CD14-positive monocyte (primary cell): ENCODE measurements at regions not wholly inside any gene's neighbourhood (a gene's known extent, or its start where the extent isn't known, plus 50 kb on each side); places are given as distances from the start of the nearest gene placed in this dataset.
"Not testable (repeated sequence)": the region's sequence is repeated elsewhere in the genome, so short reads cannot be mapped to it uniquely, and the experiment has no call there.

Source experiments
- DNase-seq, 3 donors: peaks; one replicate each; pipeline ENCODE4 v3.0.0-alpha.2; 2011 to 2022
- H2AFZ ChIP-seq: 2 replicates; pipeline ENCODE4 v1.6.0; 2012; ENCODE audit warnings: mild to moderate bottlenecking, low read depth, low read length, inconsistent platforms; ENCODE audit not compliant: insufficient read depth, poor library complexity, severe bottlenecking
- H3K27ac ChIP-seq, 2 donors: 1 replicate in 1 of 2; 2 replicates in 1 of 2; pipeline ENCODE4 v1.5.1; 2012 to 2013; ENCODE audit warnings: low read length in 2 of 2, control low read depth in 1 of 2, inconsistent platforms in 1 of 2, low read depth in 1 of 2, mild to moderate bottlenecking in 1 of 2
- H3K27me3 ChIP-seq, 2 donors: one replicate each; pipeline versions ENCODE4 v1.6.0 to v1.6.1; 2011 to 2013; ENCODE audit warnings: low read length in 2 of 2; ENCODE audit not compliant: control insufficient read depth in 2 of 2, insufficient read depth in 2 of 2
- H3K36me3 ChIP-seq, 2 donors: replicated peaks in 1 of 2; 1 replicate in 1 of 2; 2 replicates in 1 of 2; pipeline versions ENCODE4 v1.5.1 to v1.6.1; 2012 to 2013; ENCODE audit warnings: low read length in 2 of 2, control low read depth in 1 of 2, inconsistent platforms in 1 of 2, mild to moderate bottlenecking in 1 of 2; ENCODE audit not compliant: insufficient read depth in 2 of 2, control insufficient read depth in 1 of 2
- H3K4me1 ChIP-seq, 2 donors: 1 replicate in 1 of 2; 2 replicates in 1 of 2; pipeline versions ENCODE4 v1.5.1 to v1.6.1; 2012 to 2013; ENCODE audit warnings: low read length in 2 of 2, control low read depth in 1 of 2, inconsistent platforms in 1 of 2, mild to moderate bottlenecking in 1 of 2, moderate library complexity in 1 of 2; ENCODE audit not compliant: insufficient read depth in 2 of 2, control insufficient read depth in 1 of 2
- H3K4me2 ChIP-seq: replicated peaks from 2 replicates; pipeline ENCODE3; 2012; ENCODE audit warnings: low read length, moderate library complexity, mild to moderate bottlenecking; ENCODE audit not compliant: poor library complexity, severe bottlenecking; ENCODE audit errors: extremely low read depth
- H3K4me3 ChIP-seq, 3 experiments: fragments of 200-600 bp in 1 of 3; sonication (generic) in 1 of 3; replicated peaks in 1 of 3; 1 replicate in 2 of 3; 2 replicates in 1 of 3; pipeline ENCODE4 v1.5.1; 2011 to 2013; ENCODE audit warnings: low read length in 3 of 3, mild to moderate bottlenecking in 3 of 3, control low read depth in 2 of 3, low read depth in 2 of 3, inconsistent platforms in 1 of 3, moderate library complexity in 1 of 3
- H3K79me2 ChIP-seq: 2 replicates; pipeline ENCODE4 v1.6.0; 2012; ENCODE audit warnings: mild to moderate bottlenecking, control low read depth, inconsistent platforms, low read length, moderate library complexity; ENCODE audit not compliant: insufficient read depth
- H3K9ac ChIP-seq: 2 replicates; pipeline ENCODE4 v1.6.0; 2017; ENCODE audit warnings: low read length, mild to moderate bottlenecking; ENCODE audit not compliant: insufficient read depth, poor library complexity, severe bottlenecking
- H3K9me3 ChIP-seq, 2 donors: replicated peaks in 1 of 2; 1 replicate in 1 of 2; 2 replicates in 1 of 2; pipeline versions ENCODE4 v1.5.1 to v1.6.1; 2012 to 2013; ENCODE audit warnings: low read length in 2 of 2, control low read depth in 1 of 2; ENCODE audit not compliant: control insufficient read depth in 1 of 2, insufficient read depth in 1 of 2
- H4K20me1 ChIP-seq: 2 replicates; pipeline ENCODE4 v1.6.0; 2012; ENCODE audit warnings: mild to moderate bottlenecking, low read length, control low read depth, moderate library complexity; ENCODE audit not compliant: insufficient read depth
- H3K27ac Mint-ChIP-seq, 7 donors: one replicate each; pipeline ENCODE4 v1.8.0; 2020; ENCODE audit warnings: mild to moderate bottlenecking in 7 of 7, mixed read lengths in 7 of 7, moderate library complexity in 6 of 7, inconsistent platforms in 2 of 7
- H3K27me3 Mint-ChIP-seq, 3 donors: one replicate each; pipeline ENCODE4 v1.8.0; 2021 to 2022; ENCODE audit warnings: low read depth in 3 of 3, mild to moderate bottlenecking in 3 of 3, mixed read lengths in 3 of 3, moderate library complexity in 3 of 3, inconsistent platforms in 1 of 3
- H3K36me3 Mint-ChIP-seq, 2 donors: one replicate each; pipeline ENCODE4 v1.8.0; 2020; ENCODE audit warnings: mixed read lengths in 2 of 2, inconsistent platforms in 1 of 2, mild to moderate bottlenecking in 1 of 2
- H3K4me1 Mint-ChIP-seq: one replicate; pipeline ENCODE4 v1.8.0; 2020; ENCODE audit warnings: mild to moderate bottlenecking, mixed read lengths
- H3K4me3 Mint-ChIP-seq, 2 donors: one replicate each; pipeline ENCODE4 v1.8.0; 2020; ENCODE audit warnings: mild to moderate bottlenecking in 2 of 2, mixed read lengths in 2 of 2, moderate library complexity in 1 of 2
- H3K9me3 Mint-ChIP-seq, 7 donors: one replicate each; pipeline ENCODE4 v1.8.0; 2020 to 2022; ENCODE audit warnings: mixed read lengths in 7 of 7, mild to moderate bottlenecking in 6 of 7, moderate library complexity in 6 of 7, inconsistent platforms in 2 of 7
- WGBS: methylation state at CpG from one replicate; pipeline ENCODE4 v1.1.5; 2013; ENCODE audit warnings: missing lambda C conversion rate; ENCODE audit not compliant: insufficient coverage; 5-methylcytosine and 5-hydroxymethylcytosine counted together
- intact Hi-C, 2 donors: fragments of 100-400 bp; cut with micrococcal nuclease; formaldehyde crosslinking; loops; one replicate each; pipeline versions ENCODE4 v1.15.0 to v1.15.1; 2023
- TF ChIP-seq, protein P1 (sequence below): fragments of 200-600 bp; IDR thresholded peaks from one replicate; pipeline ENCODE4 v1.8.0; 2022; ENCODE audit warnings: antibody characterized with exemption, mild to moderate bottlenecking

- intact Hi-C loops = no loop called here
- no peak overlapping the region for H3K9ac ChIP-seq
- TF ChIP-seq, protein P1, sequence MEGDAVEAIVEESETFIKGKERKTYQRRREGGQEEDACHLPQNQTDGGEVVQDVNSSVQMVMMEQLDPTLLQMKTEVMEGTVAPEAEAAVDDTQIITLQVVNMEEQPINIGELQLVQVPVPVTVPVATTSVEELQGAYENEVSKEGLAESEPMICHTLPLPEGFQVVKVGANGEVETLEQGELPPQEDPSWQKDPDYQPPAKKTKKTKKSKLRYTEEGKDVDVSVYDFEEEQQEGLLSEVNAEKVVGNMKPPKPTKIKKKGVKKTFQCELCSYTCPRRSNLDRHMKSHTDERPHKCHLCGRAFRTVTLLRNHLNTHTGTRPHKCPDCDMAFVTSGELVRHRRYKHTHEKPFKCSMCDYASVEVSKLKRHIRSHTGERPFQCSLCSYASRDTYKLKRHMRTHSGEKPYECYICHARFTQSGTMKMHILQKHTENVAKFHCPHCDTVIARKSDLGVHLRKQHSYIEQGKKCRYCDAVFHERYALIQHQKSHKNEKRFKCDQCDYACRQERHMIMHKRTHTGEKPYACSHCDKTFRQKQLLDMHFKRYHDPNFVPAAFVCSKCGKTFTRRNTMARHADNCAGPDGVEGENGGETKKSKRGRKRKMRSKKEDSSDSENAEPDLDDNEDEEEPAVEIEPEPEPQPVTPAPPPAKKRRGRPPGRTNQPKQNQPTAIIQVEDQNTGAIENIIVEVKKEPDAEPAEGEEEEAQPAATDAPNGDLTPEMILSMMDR = no peak
- no peak overlapping the region for H3K4me3 ChIP-seq
- Mint-ChIP-seq H3K4me1 (no peaks in the 10 kb centered on the region), H3K27me3 (peaks cover 0 to 3% (median 0%) of the 10 kb centered on the region in 3 donors), H3K9me3 (peaks cover 2 to 18% (median 8%) of the 10 kb centered on the region in 7 donors), H3K27ac (no peak overlapping the region), H3K36me3 (no peaks in the 10 kb centered on the region), H3K4me3 (no peak overlapping the region)
- no peaks in the 10 kb centered on the region for H3K27me3 ChIP-seq
- H3K4me2 ChIP-seq = no peak overlapping the region
- H3K4me1 ChIP-seq = peaks cover 0 to 5% of the 10 kb centered on the region in 2 donors
- no CpG with 5 or more reads among the region's 18 CpGs for WGBS
- no peaks in the 10 kb centered on the region for H3K36me3 ChIP-seq
- H3K9me3 ChIP-seq = peaks cover 0 to 35% of the 10 kb centered on the region in 2 donors
- H3K79me2 ChIP-seq = no peaks in the 10 kb centered on the region
- H4K20me1 ChIP-seq = no peaks in the 10 kb centered on the region
- no peak for DNase-seq
- no peak overlapping the region for H2AFZ ChIP-seq
- H3K27ac ChIP-seq = no peak overlapping the region
These were observed 184.7 kb downstream of the TMEM121 start for GRCh38 chr14:105711044-105711620.

GRCh38 chr14:105711841-105712460 lies 185.6 kb downstream of the TMEM121 start:
- no peak overlapping the region for H3K4me3 Mint-ChIP-seq
- TF ChIP-seq, protein P1 = no peak
- H3K36me3 ChIP-seq = no peaks in the 10 kb centered on the region
- no peaks in the 10 kb centered on the region for H4K20me1 ChIP-seq
- H3K27ac Mint-ChIP-seq = peak overlapping the region in 4 of 7 donors; percentile 40 to 66 (median 54)
- no peaks in the 10 kb centered on the region for H3K4me1 Mint-ChIP-seq
- H3K27ac ChIP-seq = peak overlapping the region in 1 of 2 donors; percentile 53
- WGBS = 82% methylated on average over 4 of the region's 5 CpGs
- no peaks in the 10 kb centered on the region for H3K79me2 ChIP-seq
- no peaks in the 10 kb centered on the region for H3K27me3 ChIP-seq
- DNase-seq = peak in 1 of 3 donors; percentile 21
- no peak overlapping the region for H3K4me3 ChIP-seq
- peaks cover 2 to 18% (median 8%) of the 10 kb centered on the region in 7 donors for H3K9me3 Mint-ChIP-seq
- H3K9ac ChIP-seq = no peak overlapping the region
- intact Hi-C loops = no loop called here
- peaks cover 0 to 5% of the 10 kb centered on the region in 2 donors for H3K4me1 ChIP-seq
- peaks cover 0 to 3% (median 0%) of the 10 kb centered on the region in 3 donors for H3K27me3 Mint-ChIP-seq
- no peaks in the 10 kb centered on the region for H3K36me3 Mint-ChIP-seq
- no peak overlapping the region for H3K4me2 ChIP-seq
- no peak overlapping the region for H2AFZ ChIP-seq
- peaks cover 0 to 35% of the 10 kb centered on the region in 2 donors for H3K9me3 ChIP-seq

DNA sequence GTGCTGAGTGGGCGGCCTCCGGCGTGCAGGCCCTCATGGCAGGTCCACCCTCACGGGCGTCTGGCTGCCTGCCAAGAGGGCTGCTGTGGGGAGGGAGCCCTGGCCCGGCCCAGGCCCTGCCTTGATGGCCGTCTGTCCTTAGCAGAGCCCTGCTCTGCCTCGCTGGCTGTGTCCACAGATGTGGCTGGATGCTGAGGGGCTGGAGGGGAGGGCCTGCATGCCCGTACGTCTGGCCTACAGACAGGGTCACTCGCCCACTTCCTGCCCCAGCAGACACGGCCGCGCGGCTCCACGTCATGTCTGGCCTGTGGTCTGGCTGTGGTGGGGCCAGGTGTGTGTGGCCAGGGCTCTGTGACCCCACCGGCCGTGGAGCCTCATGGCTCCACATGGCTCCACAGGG lies 186.3 kb downstream of the TMEM121 start:
- WGBS = 95% methylated on average over 4 of the region's 18 CpGs
- H3K4me1 Mint-ChIP-seq, H3K4me3 Mint-ChIP-seq, H3K27me3 Mint-ChIP-seq, H3K36me3 Mint-ChIP-seq, H3K27ac ChIP-seq, H3K27ac Mint-ChIP-seq, H3K79me2 ChIP-seq, H2AFZ ChIP-seq, H3K27me3 ChIP-seq, H4K20me1 ChIP-seq, H3K36me3 ChIP-seq, H3K4me2 ChIP-seq, intact Hi-C loops, DNase-seq, H3K4me1 ChIP-seq, H3K4me3 ChIP-seq, H3K9ac ChIP-seq: not testable (repeated sequence)
- H3K9me3 Mint-ChIP-seq = peaks cover 2 to 18% (median 8%) of the 10 kb centered on the region in 7 donors
- peaks cover 0 to 35% of the 10 kb centered on the region in 2 donors for H3K9me3 ChIP-seq
